Cardiac muscle cell (in vitro differentiated cells and primary cell): ENCODE measurements at regions not wholly inside any gene's neighbourhood (a gene's known extent, or its start where the extent isn't known, plus 50 kb on each side); places are given as distances from the start of the nearest gene placed in this dataset.
A peak's percentile ranks its signal among the peaks of the same experiment; 100 is the strongest.
"Not testable (repeated sequence)": the region's sequence is repeated elsewhere in the genome, so short reads cannot be mapped to it uniquely, and the experiment has no call there.

ENCODE experiments used
- DNase-seq, 2 donors: peaks; one replicate each; pipeline versions ENCODE4 v3.0.0 to v3.0.0-alpha.2; 2010 to 2017; ENCODE audit warnings: low read depth in 1 of 2, low spot score in 1 of 2
- H3K27ac ChIP-seq: fragments of 200-600 bp; sonication (generic); 2 replicates; pipeline ENCODE4 v1.5.1; 2016
- H3K27me3 ChIP-seq: fragments of 200-600 bp; sonication (generic); 2 replicates; pipeline ENCODE4 v1.6.0; 2016; ENCODE audit warnings: control low read depth
- H3K36me3 ChIP-seq: fragments of 200-600 bp; sonication (generic); 2 replicates; pipeline ENCODE4 v1.5.1; 2016; ENCODE audit warnings: control low read depth
- H3K4me1 ChIP-seq: fragments of 200-600 bp; sonication (generic); 2 replicates; pipeline ENCODE4 v1.8.1; 2017; ENCODE audit warnings: low read depth, mild to moderate bottlenecking, mixed run types
- H3K4me3 ChIP-seq: fragments of 200-600 bp; sonication (generic); 2 replicates; pipeline ENCODE4 v1.5.1; 2016; ENCODE audit warnings: mild to moderate bottlenecking
- H3K9me3 ChIP-seq: fragments of 200-600 bp; sonication (generic); 2 replicates; pipeline ENCODE4 v1.5.1; 2017; ENCODE audit warnings: low read depth, mild to moderate bottlenecking, control low read depth
- TF ChIP-seq, protein P1 (sequence below): IDR thresholded peaks from 2 replicates; pipeline ENCODE4 v1.5.1; 2012; ENCODE audit warnings: low read depth, mild to moderate bottlenecking, low read length

DNA sequence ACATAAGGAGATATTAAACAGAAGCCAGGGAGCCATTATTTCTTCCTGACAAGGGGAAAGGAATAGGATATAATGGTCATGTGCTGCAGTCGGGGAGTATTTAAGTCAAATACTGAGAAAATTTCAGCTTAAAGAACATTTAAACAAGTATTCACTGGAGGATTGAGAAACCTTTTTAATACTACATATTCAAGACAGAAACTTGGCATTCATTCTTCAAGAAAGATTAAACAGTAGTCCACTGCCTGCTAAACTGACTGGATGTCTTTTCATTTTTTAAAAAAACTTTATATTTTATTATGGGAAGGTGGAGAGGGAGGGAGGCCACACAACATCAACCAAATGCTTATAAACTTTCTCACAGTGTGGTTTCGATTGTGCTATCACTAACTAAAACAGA, 107.4 kb upstream of the CBLB start:
- TF ChIP-seq, protein P1, sequence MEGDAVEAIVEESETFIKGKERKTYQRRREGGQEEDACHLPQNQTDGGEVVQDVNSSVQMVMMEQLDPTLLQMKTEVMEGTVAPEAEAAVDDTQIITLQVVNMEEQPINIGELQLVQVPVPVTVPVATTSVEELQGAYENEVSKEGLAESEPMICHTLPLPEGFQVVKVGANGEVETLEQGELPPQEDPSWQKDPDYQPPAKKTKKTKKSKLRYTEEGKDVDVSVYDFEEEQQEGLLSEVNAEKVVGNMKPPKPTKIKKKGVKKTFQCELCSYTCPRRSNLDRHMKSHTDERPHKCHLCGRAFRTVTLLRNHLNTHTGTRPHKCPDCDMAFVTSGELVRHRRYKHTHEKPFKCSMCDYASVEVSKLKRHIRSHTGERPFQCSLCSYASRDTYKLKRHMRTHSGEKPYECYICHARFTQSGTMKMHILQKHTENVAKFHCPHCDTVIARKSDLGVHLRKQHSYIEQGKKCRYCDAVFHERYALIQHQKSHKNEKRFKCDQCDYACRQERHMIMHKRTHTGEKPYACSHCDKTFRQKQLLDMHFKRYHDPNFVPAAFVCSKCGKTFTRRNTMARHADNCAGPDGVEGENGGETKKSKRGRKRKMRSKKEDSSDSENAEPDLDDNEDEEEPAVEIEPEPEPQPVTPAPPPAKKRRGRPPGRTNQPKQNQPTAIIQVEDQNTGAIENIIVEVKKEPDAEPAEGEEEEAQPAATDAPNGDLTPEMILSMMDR = no peak
- Histone ChIP-seq H3K27me3 (no peaks in the 10 kb centered on the region), H3K4me3 (no peak overlapping the region), H3K36me3 (no peaks in the 10 kb centered on the region), H3K27ac (no peak overlapping the region), H3K9me3 (no peaks in the 10 kb centered on the region), H3K4me1 (no peaks in the 10 kb centered on the region)
- DNase-seq = peak in 1 of 2 donors; percentile 77

DNA sequence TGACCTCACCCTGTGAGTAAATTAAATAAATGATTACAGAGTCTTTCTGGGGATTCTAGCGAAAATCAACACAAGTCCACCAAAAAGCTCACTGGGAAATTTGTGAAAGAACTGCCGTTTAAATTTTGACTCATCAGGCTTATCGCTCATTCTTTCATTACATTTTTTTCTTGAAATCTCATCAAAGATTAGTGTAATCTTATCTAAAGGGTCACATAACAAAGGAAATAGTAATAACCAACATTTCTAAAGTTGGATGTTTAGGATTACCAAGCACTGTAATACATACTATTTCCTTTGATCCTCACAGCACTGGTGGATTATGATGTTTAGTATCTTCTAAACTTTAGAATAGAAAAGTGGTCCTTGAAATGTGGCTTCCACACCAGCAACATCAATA, 111.1 kb upstream of the CBLB start:
- Histone ChIP-seq H3K27ac (no peak overlapping the region), H3K4me1 (no peaks in the 10 kb centered on the region), H3K9me3 (no peaks in the 10 kb centered on the region), H3K27me3 (no peaks in the 10 kb centered on the region), H3K4me3 (no peak overlapping the region), H3K36me3 (no peaks in the 10 kb centered on the region)
- TF ChIP-seq, protein P1 = no peak
- peak in 1 of 2 donors; percentile 37 for DNase-seq

- Histone ChIP-seq H3K27ac (no peak overlapping the region), H3K27me3 (no peaks in the 10 kb centered on the region), H3K36me3 (no peaks in the 10 kb centered on the region), H3K4me1 (no peaks in the 10 kb centered on the region), H3K4me3 (no peak overlapping the region), H3K9me3 (no peaks in the 10 kb centered on the region)
- no peak for DNase-seq
- TF ChIP-seq, protein P1 = no peak
Measured at GRCh38 chr3:105982207-105982606, 113.4 kb upstream of the CBLB start.

- H3K4me3 ChIP-seq = no peak overlapping the region
- TF ChIP-seq, protein P1 = no peak
- no peaks in the 10 kb centered on the region for H3K27me3 ChIP-seq
- no peak overlapping the region for H3K27ac ChIP-seq
- H3K36me3 ChIP-seq = no peaks in the 10 kb centered on the region
- DNase-seq = no peak
- no peaks in the 10 kb centered on the region for H3K9me3 ChIP-seq
- no peaks in the 10 kb centered on the region for H3K4me1 ChIP-seq
Measured at GRCh38 chr3:105984837-105985236, 116.0 kb upstream of the CBLB start.

GRCh38 chr3:105986343-105986742, 117.5 kb upstream of the CBLB start:
- not testable (repeated sequence) for DNase-seq, H3K27ac ChIP-seq, H3K4me1 ChIP-seq

DNA sequence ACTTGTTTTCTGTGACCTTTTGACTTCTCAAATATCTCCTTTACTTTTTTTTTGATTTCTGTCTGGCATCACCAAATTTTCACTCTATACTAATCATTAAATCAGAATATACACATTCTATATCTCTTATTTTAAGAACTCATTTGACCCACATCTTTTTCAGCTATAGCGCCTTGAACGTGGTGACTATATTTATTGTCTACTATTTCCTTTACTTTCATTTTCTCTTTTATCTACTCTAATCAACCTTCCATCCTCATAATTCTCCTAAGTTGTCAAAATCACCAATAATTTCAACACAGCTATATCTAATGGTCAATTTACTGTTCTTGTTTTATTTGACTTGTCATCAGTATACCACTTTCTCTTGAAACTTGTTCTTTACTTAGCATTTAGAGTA, 119.0 kb upstream of the CBLB start:
- H3K4me3 ChIP-seq = no peak overlapping the region
- H3K27ac ChIP-seq = no peak overlapping the region
- H3K27me3 ChIP-seq = no peaks in the 10 kb centered on the region
- no peaks in the 10 kb centered on the region for H3K4me1 ChIP-seq
- no peaks in the 10 kb centered on the region for H3K36me3 ChIP-seq
- no peaks in the 10 kb centered on the region for H3K9me3 ChIP-seq
- no peak for DNase-seq
- TF ChIP-seq, protein P1 = no peak

More at GRCh38 chr3:105986343-105986742, 117.5 kb upstream of the CBLB start:
- not testable (repeated sequence) for H3K4me3 ChIP-seq, H3K36me3 ChIP-seq, H3K27me3 ChIP-seq, H3K9me3 ChIP-seq
